Omental fat pad (tissue), 3 donors: ENCODE measurements at regions not wholly inside any gene's neighbourhood (a gene's known extent, or its start where the extent isn't known, plus 50 kb on each side); places are given as distances from the start of the nearest gene placed in this dataset.

Experiments
- ATAC-seq: fragments of 150-250 bp; one replicate; pipeline ENCODE4 v1.9.1; 2016; ENCODE audit warnings: mild to moderate bottlenecking, moderate library complexity; ENCODE audit not compliant: low FRiP score
- DNase-seq: peaks from one replicate; pipeline ENCODE4 v3.0.0-alpha.2; 2019; ENCODE audit warnings: low spot score
- CTCF ChIP-seq, 3 donors: fragments of 450-650 bp; IDR thresholded peaks; one replicate each; pipeline ENCODE4 v1.5.1; 2016 to 2017; ENCODE audit warnings: antibody characterized with exemption in 3 of 3, mild to moderate bottlenecking in 3 of 3, moderate library complexity in 2 of 3

- DNase-seq (no peak), ATAC-seq (no peak)
- no peak for TF ChIP-seq CTCF (IDR thresholded peaks at IDR 0.05)
Measured at GRCh38 chr5:66519626-66520025, 76.6 kb upstream of the MAST4 start.

- no peak for DNase-seq
- no peak for ATAC-seq
- no peak for TF ChIP-seq CTCF (IDR thresholded peaks at IDR 0.05)
Measured at GRCh38 chr5:66520854-66521253, 75.3 kb upstream of the MAST4 start.

- ATAC-seq (no peak), DNase-seq (no peak)
- no peak for TF ChIP-seq CTCF (IDR thresholded peaks at IDR 0.05)
Measured at GRCh38 chr5:66527478-66528035, 68.6 kb upstream of the MAST4 start.

GRCh38 chr5:66529182-66529581 is 67.0 kb upstream of the MAST4 start:
- DNase-seq = no peak
- no peak for TF ChIP-seq CTCF (IDR thresholded peaks at IDR 0.05)
- no peak for ATAC-seq

- no peak for TF ChIP-seq CTCF (IDR thresholded peaks at IDR 0.05)
- ATAC-seq (no peak), DNase-seq (no peak)
Measured at GRCh38 chr5:66529704-66530103, 66.5 kb upstream of the MAST4 start.

GRCh38 chr5:66538126-66538525 is 58.1 kb upstream of the MAST4 start:
- DNase-seq = no peak
- TF ChIP-seq CTCF (IDR thresholded peaks at IDR 0.05) = no peak
- no peak for ATAC-seq

GRCh38 chr5:66538531-66538930 is 57.7 kb upstream of the MAST4 start:
- DNase-seq (no peak), ATAC-seq (no peak)
- no peak for TF ChIP-seq CTCF (IDR thresholded peaks at IDR 0.05)
